Kidney (tissue), 13 donors: ENCODE measurements at regions not wholly inside any gene's neighbourhood (a gene's known extent, or its start where the extent isn't known, plus 50 kb on each side); places are given as distances from the start of the nearest gene placed in this dataset.

Source experiments
- DNase-seq, 5 donors: peaks; one replicate each; pipeline ENCODE4 v3.0.0-alpha.2; 2013 to 2020
- FAIRE-seq: peaks from 2 replicates; lab custom pipeline; 2012; peaks lifted over from hg19 to GRCh38; lab: Jason Lieb, UNC
- H3K27ac ChIP-seq, 2 donors: one replicate each; pipeline ENCODE4 v1.7.0; 2013; ENCODE audit warnings: low read depth in 2 of 2, low read length in 2 of 2, inconsistent platforms in 1 of 2
- H3K27me3 ChIP-seq: one replicate; pipeline ENCODE4 v1.7.1; 2013; ENCODE audit warnings: low read length, inconsistent platforms; ENCODE audit not compliant: control insufficient read depth, insufficient read depth
- H3K36me3 ChIP-seq, 3 donors: one replicate each; pipeline versions ENCODE4 v1.7.0 to v1.7.1; 2013; ENCODE audit warnings: low read length in 3 of 3, control low read depth in 1 of 3, inconsistent platforms in 1 of 3; ENCODE audit not compliant: insufficient read depth in 3 of 3, control insufficient read depth in 2 of 3
- H3K4me1 ChIP-seq, 3 donors: one replicate each; pipeline versions ENCODE4 v1.7.0 to v1.7.1; 2013; ENCODE audit warnings: low read length in 3 of 3, inconsistent platforms in 1 of 3, low read depth in 1 of 3; ENCODE audit not compliant: control insufficient read depth in 2 of 3, insufficient read depth in 2 of 3
- H3K4me3 ChIP-seq, 3 donors: one replicate each; pipeline versions ENCODE4 v1.7.0 to v1.8.1; 2013; ENCODE audit warnings: low read length in 3 of 3, control low read depth in 1 of 3, inconsistent platforms in 1 of 3
- H3K9ac ChIP-seq, 3 donors: one replicate each; pipeline versions ENCODE4 v1.7.0 to v1.7.1; 2013; ENCODE audit warnings: low read length in 3 of 3, control low read depth in 1 of 3, inconsistent platforms in 1 of 3
- H3K9me3 ChIP-seq, 3 donors: one replicate each; pipeline versions ENCODE4 v1.7.0 to v1.7.1; 2013; ENCODE audit warnings: low read length in 3 of 3, control low read depth in 1 of 3, inconsistent platforms in 1 of 3; ENCODE audit not compliant: control insufficient read depth in 2 of 3, insufficient read depth in 1 of 3
- CTCF ChIP-seq: IDR thresholded peaks from 3 replicates; pipeline ENCODE4 v1.5.1; 2012; ENCODE audit warnings: mild to moderate bottlenecking, moderate library complexity, borderline replicate concordance; ENCODE audit not compliant: insufficient read depth; ENCODE audit errors: extremely low read depth
- intact Hi-C: fragments of 100-400 bp; cut with DNase I; formaldehyde crosslinking; loops from one replicate; pipeline ENCODE4 v1.11.1; 2022
- donor health status: control.
- donor health status: control.
- donor health status: control.
- donor health status: control.
- donor health status: control.
- donor health status: DM: yes; HTN: yes; CAD: no.
- donor health status: Normal renal cell carcinoma (clear cell type).

GRCh38 chr13:109425821-109426689, 360.3 kb downstream of the IRS2 start:
- Histone ChIP-seq H3K9me3 (no peaks in the 10 kb centered on the region), H3K36me3 (no peaks in the 10 kb centered on the region), H3K4me1 (no peaks in the 10 kb centered on the region), H3K4me3 (no peak overlapping the region), H3K9ac (no peak overlapping the region), H3K27ac (no peak overlapping the region), H3K27me3 (no peaks in the 10 kb centered on the region)
- intact Hi-C loops: no loop called here
- no peak for FAIRE-seq
- TF ChIP-seq CTCF: no peak
- DNase-seq: no peak

DNA sequence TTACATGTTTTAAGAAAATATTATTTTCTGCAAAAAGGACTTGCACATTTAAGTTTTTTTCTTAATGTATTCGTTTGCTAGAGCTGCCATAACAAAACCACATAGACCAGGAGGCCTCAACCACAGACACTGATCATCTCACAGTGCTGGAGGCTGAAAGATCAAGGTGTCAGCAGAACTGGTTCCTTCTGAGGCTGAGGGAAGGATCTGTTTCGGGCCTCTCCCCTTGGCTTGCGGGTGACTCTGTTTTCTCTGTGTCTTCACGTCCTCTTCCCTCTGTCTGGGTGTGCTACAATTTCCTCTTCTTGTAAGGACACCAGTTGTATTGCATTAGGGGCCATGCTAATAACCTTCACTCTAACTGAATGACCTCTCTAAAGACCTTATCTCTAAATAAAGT, 364.2 kb downstream of the IRS2 start:
- H3K9me3 ChIP-seq: no peaks in the 10 kb centered on the region
- H3K27ac ChIP-seq: no peak overlapping the region
- TF ChIP-seq CTCF: no peak
- DNase-seq (no peak), FAIRE-seq (no peak)
- H3K36me3 ChIP-seq: no peaks in the 10 kb centered on the region
- H3K27me3 ChIP-seq: no peaks in the 10 kb centered on the region
- H3K9ac ChIP-seq: no peak overlapping the region
- intact Hi-C loops: no loop called here
- H3K4me1 ChIP-seq: no peaks in the 10 kb centered on the region
- H3K4me3 ChIP-seq: no peak overlapping the region

DNA sequence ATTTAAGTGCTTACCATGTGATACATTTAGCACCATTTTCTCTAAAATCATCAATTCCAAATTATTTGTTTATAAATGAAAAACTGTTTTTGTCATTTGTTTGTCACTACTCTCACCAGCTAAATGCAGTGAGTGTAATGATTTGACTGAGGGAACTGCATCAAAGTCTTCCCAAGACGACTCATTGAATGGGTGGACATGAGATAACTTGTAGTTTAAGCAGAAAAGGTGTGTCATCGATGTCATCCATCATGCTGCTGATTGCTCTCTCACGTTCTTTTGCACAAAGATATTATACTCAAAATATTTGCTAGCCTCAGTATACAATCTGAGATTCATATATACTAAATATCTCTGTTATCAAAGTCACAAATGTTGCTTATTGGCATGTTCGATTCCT, 366.5 kb downstream of the IRS2 start:
- H3K4me1 ChIP-seq: no peaks in the 10 kb centered on the region
- TF ChIP-seq CTCF: no peak
- no peak overlapping the region for H3K9ac ChIP-seq
- intact Hi-C loops: no loop called here
- H3K27ac ChIP-seq: no peak overlapping the region
- no peaks in the 10 kb centered on the region for H3K9me3 ChIP-seq
- FAIRE-seq (no peak), DNase-seq (no peak)
- H3K4me3 ChIP-seq: no peak overlapping the region
- H3K36me3 ChIP-seq: no peaks in the 10 kb centered on the region
- no peaks in the 10 kb centered on the region for H3K27me3 ChIP-seq

DNA sequence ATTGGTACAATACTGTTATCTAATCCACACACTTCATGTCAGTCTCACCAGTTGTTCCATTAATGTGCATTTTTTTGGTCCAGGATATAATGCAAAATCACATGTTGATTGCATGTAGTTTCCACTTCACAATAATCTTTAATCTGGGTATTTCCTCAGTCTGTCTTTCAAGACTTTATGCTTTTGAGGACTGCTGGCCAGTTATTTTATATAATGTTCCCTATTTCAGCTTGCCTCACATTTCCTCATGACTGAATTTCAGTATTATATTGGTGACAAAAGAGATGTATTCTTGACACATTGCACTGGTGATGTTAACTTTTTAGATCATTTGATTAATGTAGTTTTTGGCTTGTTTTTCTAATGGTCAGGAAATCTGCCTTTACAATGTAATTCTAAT, 368.3 kb downstream of the IRS2 start:
- Histone ChIP-seq H3K9ac (no peak overlapping the region), H3K36me3 (no peaks in the 10 kb centered on the region), H3K27me3 (no peaks in the 10 kb centered on the region), H3K9me3 (no peaks in the 10 kb centered on the region), H3K4me3 (no peak overlapping the region), H3K4me1 (no peaks in the 10 kb centered on the region), H3K27ac (no peak overlapping the region)
- no peak for FAIRE-seq
- no peak for DNase-seq
- intact Hi-C loops: no loop called here
- TF ChIP-seq CTCF: no peak
